PC-3 (cell line): ENCODE measurements at regions not wholly inside any gene's neighbourhood (a gene's known extent, or its start where the extent isn't known, plus 50 kb on each side); places are given as distances from the start of the nearest gene placed in this dataset.
A peak's percentile ranks its signal among the peaks of the same experiment; 100 is the strongest.

ENCODE experiments used
- ATAC-seq: fragments of 200-7000 bp; cut with Tn5 transposase; 2 replicates; pipeline ENCODE4 v1.9.1; 2020; ENCODE audit warnings: mild to moderate bottlenecking, moderate library complexity
- BruUV-seq: library from RNA; stranded (reverse); fragments of 400-500 nt; replicated peaks from 2 replicates; lab custom pipeline; 2021; lab: Mats Ljungman, UMichigan
- CTCF ChIA-PET: fragments of 300-600 bp; sonication (Branson Sonifier 250); formaldehyde crosslinking; loops from one replicate; lab custom pipeline; 2022; ENCODE audit warnings: antibody characterized with exemption; lab: Charles Lee
- POLR2A ChIA-PET: fragments of 300-600 bp; sonication (Branson Sonifier 250); formaldehyde crosslinking; loops from one replicate; lab custom pipeline; 2022; ENCODE audit warnings: antibody characterized with exemption; ENCODE audit not compliant: unreplicated experiment; lab: Charles Lee
- DNase-seq: peaks from one replicate; pipeline ENCODE4 v3.0.0-alpha.2; 2015
- H2AFZ ChIP-seq: fragments of 300-600 bp; sonication (generic); 2 replicates; pipeline ENCODE4 v1.6.0; 2016; ENCODE audit warnings: antibody characterized with exemption, low read length
- H3F3A ChIP-seq: fragments of 300-600 bp; sonication (generic); one replicate; pipeline ENCODE4 v1.6.0; 2017; ENCODE audit warnings: antibody characterized with exemption, low read length, control low read depth, mild to moderate bottlenecking; ENCODE audit not compliant: unreplicated experiment
- H3K27ac ChIP-seq: fragments of 300-600 bp; sonication (generic); 2 replicates; pipeline ENCODE4 v1.5.1; 2016; ENCODE audit warnings: mild to moderate bottlenecking, low read length
- H3K27me3 ChIP-seq: fragments of 300-600 bp; sonication (generic); 2 replicates; pipeline ENCODE4 v1.6.1; 2016; ENCODE audit warnings: low read length, mixed read lengths
- H3K36me3 ChIP-seq: fragments of 300-600 bp; sonication (generic); 2 replicates; pipeline ENCODE4 v1.6.1; 2016; ENCODE audit warnings: low read depth, mixed run types, low read length, mixed read lengths
- H3K4me1 ChIP-seq: fragments of 300-600 bp; sonication (generic); 2 replicates; pipeline ENCODE4 v1.5.1; 2016; ENCODE audit warnings: low read length; ENCODE audit not compliant: insufficient read depth
- H3K4me2 ChIP-seq: fragments of 300-600 bp; sonication (generic); 2 replicates; pipeline ENCODE4 v1.6.0; 2016; ENCODE audit warnings: low read length
- H3K4me3 ChIP-seq: fragments of 300-600 bp; sonication (generic); 2 replicates; pipeline ENCODE4 v1.5.1; 2016; ENCODE audit warnings: mild to moderate bottlenecking, low read length, mixed read lengths
- H3K79me2 ChIP-seq: fragments of 300-600 bp; sonication (generic); 2 replicates; pipeline ENCODE4 v1.6.1; 2017; ENCODE audit warnings: low read length, mixed read lengths
- H3K9ac ChIP-seq: fragments of 300-600 bp; sonication (generic); 2 replicates; pipeline ENCODE4 v1.6.0; 2016; ENCODE audit warnings: mild to moderate bottlenecking, low read length
- H3K9me2 ChIP-seq: fragments of 300-600 bp; sonication (generic); replicated peaks from 2 replicates; pipeline ENCODE4 v1.6.1; 2016; ENCODE audit warnings: mixed run types, low read length, mixed read lengths
- H3K9me3 ChIP-seq: fragments of 300-600 bp; sonication (generic); 2 replicates; pipeline ENCODE4 v1.6.1; 2016; ENCODE audit warnings: low read length, mixed read lengths
- H4K20me1 ChIP-seq: fragments of 300-600 bp; sonication (generic); 2 replicates; pipeline ENCODE4 v1.6.1; 2016; ENCODE audit warnings: low read length, mixed read lengths
- CTCF ChIP-seq: fragments of 300-600 bp; sonication (generic); conservative IDR thresholded peaks from 2 replicates; pipeline ENCODE4 v1.5.1; 2017; ENCODE audit warnings: antibody characterized with exemption, low read depth, mild to moderate bottlenecking, low read length
- EZH2 ChIP-seq: fragments of 300-600 bp; sonication (generic); IDR thresholded peaks from one replicate; pipeline ENCODE4 v1.6.1; 2017; ENCODE audit warnings: antibody characterized with exemption, mild to moderate bottlenecking, low read length; ENCODE audit not compliant: unreplicated experiment
- EZH2phosphoT487 ChIP-seq: fragments of 300-600 bp; sonication (generic); IDR thresholded peaks from 2 replicates; pipeline ENCODE4 v1.6.1; 2018; ENCODE audit warnings: mild to moderate bottlenecking, antibody characterized with exemption, low read length, borderline replicate concordance
- intact Hi-C: fragments of 100-400 bp; cut with micrococcal nuclease; formaldehyde crosslinking; loops from 2 replicates; pipeline ENCODE4 v1.9.0; 2023

- no TSS peak for BruUV-seq
- no peak overlapping the region for H2AFZ ChIP-seq
- no peaks in the 10 kb centered on the region for H3K27me3 ChIP-seq
- peak overlapping the region; percentile 8; the same call in 1 of the 2 replicates for H3K4me2 ChIP-seq
- ChIA-PET CTCF (no interaction called here), POLR2A (interaction anchor here (0.6 kb wide), 1 partner anchor 228 kb away, joined by 3 read pairs; no protein-coding TSS in a partner anchor)
- no peaks in the 10 kb centered on the region for H3K9me3 ChIP-seq
- H3K79me2 ChIP-seq, result no peaks in the 10 kb centered on the region
- no peak overlapping the region for H3K4me3 ChIP-seq
- DNase-seq (peak; percentile 70), ATAC-seq (peak; percentile 3)
- H3K36me3 ChIP-seq, result no peaks in the 10 kb centered on the region
- H3K4me1 ChIP-seq, result peaks cover 56% of the 10 kb centered on the region
- H4K20me1 ChIP-seq, result no peaks in the 10 kb centered on the region
- H3K9me2 ChIP-seq, result no peaks in the 10 kb centered on the region
- peak overlapping the region; percentile 41 for H3K9ac ChIP-seq
- TF ChIP-seq CTCF, result no peak
- TF ChIP-seq EZH2, result no peak
- TF ChIP-seq EZH2phosphoT487, result no peak
- peak overlapping the region; percentile 85 for H3K27ac ChIP-seq
- H3F3A ChIP-seq, result no peaks in the 10 kb centered on the region
- intact Hi-C loops, result no loop called here
Measured at GRCh38 chr13:44197791-44198770, 175.5 kb upstream of the SERP2 start.

GRCh38 chr13:44198826-44199225 lies 174.8 kb upstream of the SERP2 start:
- Histone ChIP-seq H3K36me3 (no peaks in the 10 kb centered on the region), H3K27me3 (no peaks in the 10 kb centered on the region), H3K4me3 (no peak overlapping the region), H3K79me2 (no peaks in the 10 kb centered on the region), H3K27ac (peak overlapping the region; percentile 85), H4K20me1 (no peaks in the 10 kb centered on the region), H3K4me2 (peak overlapping the region; percentile 8; the same call in 1 of the 2 replicates), H3F3A (no peaks in the 10 kb centered on the region), H3K9me2 (no peaks in the 10 kb centered on the region), H3K9me3 (no peaks in the 10 kb centered on the region), H2AFZ (no peak overlapping the region), H3K4me1 (peaks cover 49% of the 10 kb centered on the region), H3K9ac (peak overlapping the region; percentile 41)
- ChIA-PET CTCF (no interaction called here), POLR2A (no interaction called here)
- intact Hi-C loops, result no loop called here
- peak; percentile 75 for DNase-seq
- ATAC-seq, result peak; percentile 84
- BruUV-seq, result no TSS peak
- TF ChIP-seq CTCF (no peak), EZH2phosphoT487 (no peak), EZH2 (no peak)
